Right lobe of liver (tissue), 4 donors: ENCODE measurements at regions not wholly inside any gene's neighbourhood (a gene's known extent, or its start where the extent isn't known, plus 50 kb on each side); places are given as distances from the start of the nearest gene placed in this dataset.

Experiments
- POLR2A ChIP-seq: fragments of 450-650 bp; IDR thresholded peaks from one replicate; pipeline ENCODE4 v1.6.1; 2017; ENCODE audit warnings: antibody characterized with exemption, mild to moderate bottlenecking
- TF ChIP-seq, protein P1 (sequence below), 4 donors: fragments of 200-600 bp in 3 of 4; fragments of 450-650 bp in 1 of 4; IDR thresholded peaks; one replicate each; pipeline versions ENCODE4 v1.5.1 to v1.8.0; 2016 to 2022; ENCODE audit warnings: antibody characterized with exemption in 4 of 4, mild to moderate bottlenecking in 2 of 4
- donor health status: DM: no; HTN: no; CAD: no.
- donor health status: DM: no; HTN: no; CAD: no.
- donor health status: DM: no; HTN: yes; CAD: no.

DNA sequence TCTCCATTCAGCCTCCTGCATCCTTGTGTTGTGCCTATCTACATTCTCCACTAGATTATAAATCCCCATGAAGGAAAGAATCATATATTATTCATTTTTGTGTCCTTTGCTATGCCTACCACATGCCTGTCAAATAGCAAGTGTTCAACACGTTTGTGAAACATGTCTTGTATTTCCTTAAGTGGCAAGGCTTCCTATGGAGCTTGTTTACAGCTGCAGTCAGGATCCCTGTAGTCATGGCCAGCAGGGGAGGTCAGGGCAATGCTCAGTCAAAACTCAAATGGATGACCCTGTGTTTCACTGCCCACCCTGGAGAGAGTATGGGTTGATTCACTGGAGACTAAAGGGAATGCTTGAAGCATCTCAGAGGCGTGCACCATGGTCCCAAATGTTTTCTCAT, 191.7 kb upstream of the ATP11B start:
- no peak for TF ChIP-seq POLR2A
- TF ChIP-seq, protein P1, sequence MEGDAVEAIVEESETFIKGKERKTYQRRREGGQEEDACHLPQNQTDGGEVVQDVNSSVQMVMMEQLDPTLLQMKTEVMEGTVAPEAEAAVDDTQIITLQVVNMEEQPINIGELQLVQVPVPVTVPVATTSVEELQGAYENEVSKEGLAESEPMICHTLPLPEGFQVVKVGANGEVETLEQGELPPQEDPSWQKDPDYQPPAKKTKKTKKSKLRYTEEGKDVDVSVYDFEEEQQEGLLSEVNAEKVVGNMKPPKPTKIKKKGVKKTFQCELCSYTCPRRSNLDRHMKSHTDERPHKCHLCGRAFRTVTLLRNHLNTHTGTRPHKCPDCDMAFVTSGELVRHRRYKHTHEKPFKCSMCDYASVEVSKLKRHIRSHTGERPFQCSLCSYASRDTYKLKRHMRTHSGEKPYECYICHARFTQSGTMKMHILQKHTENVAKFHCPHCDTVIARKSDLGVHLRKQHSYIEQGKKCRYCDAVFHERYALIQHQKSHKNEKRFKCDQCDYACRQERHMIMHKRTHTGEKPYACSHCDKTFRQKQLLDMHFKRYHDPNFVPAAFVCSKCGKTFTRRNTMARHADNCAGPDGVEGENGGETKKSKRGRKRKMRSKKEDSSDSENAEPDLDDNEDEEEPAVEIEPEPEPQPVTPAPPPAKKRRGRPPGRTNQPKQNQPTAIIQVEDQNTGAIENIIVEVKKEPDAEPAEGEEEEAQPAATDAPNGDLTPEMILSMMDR (IDR thresholded peaks at IDR 0.05) = no peak
